SK-N-MC (cell line): ENCODE measurements at regions not wholly inside any gene's neighbourhood (a gene's known extent, or its start where the extent isn't known, plus 50 kb on each side); places are given as distances from the start of the nearest gene placed in this dataset.

Experiments
- DNase-seq: peaks from one replicate; pipeline ENCODE4 v3.0.0-alpha.2; 2011; ENCODE audit warnings: low read depth, low spot score
- H3K27ac ChIP-seq: fragments of 200-600 bp; sonication (generic); 2 replicates; pipeline ENCODE4 v1.5.1; 2016; ENCODE audit warnings: mixed run types
- H3K36me3 ChIP-seq: fragments of 200-600 bp; sonication (generic); 2 replicates; pipeline ENCODE4 v1.6.1; 2017; ENCODE audit warnings: antibody characterized with exemption, low read length, mixed read lengths; ENCODE audit not compliant: insufficient read depth
- H3K4me3 ChIP-seq: fragments of 200-600 bp; sonication (generic); 2 replicates; pipeline ENCODE4 v1.5.1; 2016
- H3K9ac ChIP-seq: fragments of 200-600 bp; sonication (generic); 2 replicates; pipeline ENCODE4 v1.8.0; 2017; ENCODE audit warnings: mixed run types, mixed read lengths; ENCODE audit not compliant: insufficient read length
- H3K9me3 ChIP-seq: fragments of 200-600 bp; sonication (generic); 2 replicates; pipeline ENCODE4 v1.6.1; 2017; ENCODE audit warnings: low read depth, mild to moderate bottlenecking, antibody characterized with exemption, low read length, moderate library complexity, mixed read lengths
- EZH2 ChIP-seq: fragments of 200-600 bp; sonication (generic); IDR thresholded peaks from one replicate; pipeline ENCODE4 v1.6.1; 2017; ENCODE audit warnings: antibody characterized with exemption
- FOXP2 ChIP-seq: optimal IDR thresholded peaks from 2 replicates; pipeline ENCODE3; 2011; ENCODE audit warnings: mild to moderate bottlenecking, moderate library complexity; ENCODE audit not compliant: insufficient read depth; ENCODE audit errors: extremely low read length, control extremely low read depth
- POLR2AphosphoS5 ChIP-seq: IDR thresholded peaks from 2 replicates; pipeline ENCODE4 v1.6.1; 2012; ENCODE audit warnings: mild to moderate bottlenecking, low read depth, low read length, borderline replicate concordance

DNA sequence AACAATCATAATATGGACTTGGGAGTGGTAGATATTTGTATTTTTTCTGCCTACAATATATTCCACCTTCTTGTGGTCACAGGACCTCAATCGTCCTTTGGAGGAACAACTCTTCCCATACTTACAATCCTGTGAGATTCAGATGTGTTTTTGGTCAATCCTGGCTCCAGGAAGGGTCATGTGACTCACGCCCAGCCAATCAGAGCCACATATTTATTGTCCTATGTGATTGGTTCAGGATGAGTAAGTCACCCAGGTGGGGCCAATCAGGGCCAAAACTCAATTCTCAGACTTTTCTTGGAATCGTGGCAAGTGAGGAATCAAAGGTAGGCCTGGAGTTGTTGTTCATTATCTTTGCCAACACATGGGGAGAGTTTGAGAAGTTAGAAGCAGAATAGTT is 264.9 kb downstream of the SUDS3 start:
- Histone ChIP-seq H3K4me3 (no peak overlapping the region), H3K36me3 (no peaks in the 10 kb centered on the region), H3K9ac (no peak overlapping the region), H3K27ac (no peak overlapping the region), H3K9me3 (no peaks in the 10 kb centered on the region)
- DNase-seq = no peak
- no peak for TF ChIP-seq POLR2AphosphoS5

- no peaks in the 10 kb centered on the region for H3K9me3 ChIP-seq
- H3K36me3 ChIP-seq = no peaks in the 10 kb centered on the region
- H3K27ac ChIP-seq = no peak overlapping the region
- no peak overlapping the region for H3K9ac ChIP-seq
- no peak overlapping the region for H3K4me3 ChIP-seq
- TF ChIP-seq FOXP2 (no peak), POLR2AphosphoS5 (no peak), EZH2 (no peak)
- no peak for DNase-seq
Measured at GRCh38 chr12:118645219-118645618, 268.9 kb downstream of the SUDS3 start.

DNA sequence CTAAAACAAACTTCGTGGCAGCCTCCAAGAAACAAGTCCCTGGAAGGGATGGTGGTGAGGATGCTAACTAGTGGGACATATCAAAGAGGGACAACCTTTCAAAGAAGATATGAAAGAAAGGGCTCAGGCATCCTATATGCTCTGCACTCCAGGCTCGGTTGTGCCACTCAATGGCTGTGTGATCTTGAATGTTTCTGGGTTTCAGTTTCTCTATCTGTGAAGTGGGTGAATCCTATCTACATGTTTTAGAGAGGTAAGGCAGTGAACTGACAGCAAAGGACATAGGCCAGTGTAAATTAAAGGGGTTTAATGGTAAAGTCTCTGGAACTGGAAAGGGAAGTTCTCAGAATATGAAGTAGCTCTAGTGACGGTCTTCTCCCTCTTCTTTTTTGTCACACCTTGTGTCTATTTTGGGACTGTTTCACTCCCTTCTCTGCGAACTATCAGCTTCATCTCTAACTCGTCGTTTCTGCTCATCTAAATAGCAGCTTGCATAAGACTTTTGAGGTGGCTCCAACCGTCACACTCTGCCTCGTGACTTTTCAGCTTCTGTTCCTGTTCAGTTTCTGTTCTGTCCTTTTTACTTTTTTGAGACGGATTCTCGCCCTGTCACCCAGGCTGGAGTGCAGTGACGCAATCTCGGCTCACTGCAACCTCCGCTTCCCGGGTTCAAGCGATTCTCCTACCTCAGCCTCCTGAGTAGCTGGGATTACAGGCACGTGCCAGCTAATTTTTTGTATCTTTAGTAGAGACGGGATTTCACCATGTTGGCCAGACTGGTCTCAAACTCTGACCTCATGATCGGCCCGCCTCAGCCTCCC is 273.6 kb downstream of the SUDS3 start:
- no peaks in the 10 kb centered on the region for H3K9me3 ChIP-seq
- TF ChIP-seq EZH2 (no peak), POLR2AphosphoS5 (no peak), FOXP2 (no peak)
- DNase-seq = no peak
- H3K27ac ChIP-seq = no peak overlapping the region
- H3K4me3 ChIP-seq = no peak overlapping the region
- H3K36me3 ChIP-seq = no peaks in the 10 kb centered on the region
- no peak overlapping the region for H3K9ac ChIP-seq

- Histone ChIP-seq H3K9ac (no peak overlapping the region), H3K27ac (no peak overlapping the region), H3K36me3 (no peaks in the 10 kb centered on the region), H3K4me3 (no peak overlapping the region), H3K9me3 (no peaks in the 10 kb centered on the region)
- no peak for TF ChIP-seq EZH2
- TF ChIP-seq FOXP2 = no peak
- TF ChIP-seq POLR2AphosphoS5 = no peak
- DNase-seq = no peak
Measured at GRCh38 chr12:118650586-118650960, 274.2 kb downstream of the SUDS3 start.

GRCh38 chr12:118651487-118651886 is 275.1 kb downstream of the SUDS3 start:
- H3K9me3 ChIP-seq = no peaks in the 10 kb centered on the region
- TF ChIP-seq FOXP2 = no peak
- no peak for TF ChIP-seq POLR2AphosphoS5
- no peak for TF ChIP-seq EZH2
- H3K27ac ChIP-seq = no peak overlapping the region
- no peaks in the 10 kb centered on the region for H3K36me3 ChIP-seq
- no peak for DNase-seq
- no peak overlapping the region for H3K9ac ChIP-seq
- H3K4me3 ChIP-seq = no peak overlapping the region

GRCh38 chr12:118655588-118655987 is 279.2 kb downstream of the SUDS3 start:
- Histone ChIP-seq H3K9me3 (no peaks in the 10 kb centered on the region), H3K27ac (no peak overlapping the region), H3K9ac (no peak overlapping the region), H3K4me3 (no peak overlapping the region), H3K36me3 (no peaks in the 10 kb centered on the region)
- DNase-seq = no peak
- TF ChIP-seq POLR2AphosphoS5 (no peak), FOXP2 (no peak), EZH2 (no peak)

DNA sequence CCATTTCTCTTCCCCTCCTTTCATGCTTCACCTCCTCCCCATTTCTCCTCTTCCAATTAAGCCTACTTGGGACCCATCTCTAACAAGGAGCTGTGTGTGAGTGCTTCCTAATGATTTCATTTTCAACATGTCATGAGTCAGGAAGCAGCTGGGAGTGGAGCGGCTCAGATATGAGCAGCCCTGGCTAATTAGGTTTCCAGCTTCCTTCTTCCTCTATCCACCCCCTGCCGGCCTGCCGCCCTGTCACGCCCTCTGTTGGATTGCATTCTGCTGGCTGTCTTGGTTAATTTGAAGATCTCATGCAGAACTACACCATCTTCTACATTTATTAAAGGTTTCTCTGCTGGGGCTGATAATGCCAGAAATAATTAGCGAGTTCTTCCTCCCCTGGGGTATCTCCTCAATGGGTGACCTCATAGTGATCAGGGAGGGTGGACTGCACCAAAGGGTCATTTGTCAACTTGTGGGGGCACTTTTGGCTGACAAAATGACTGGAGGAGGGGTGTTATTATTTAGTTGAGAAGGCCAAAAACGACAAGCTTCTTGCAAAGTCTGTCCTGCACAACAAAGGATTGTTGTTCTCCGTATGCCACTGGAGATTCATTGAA is 300.9 kb upstream of the SRRM4 start:
- Histone ChIP-seq H3K9me3 (no peaks in the 10 kb centered on the region), H3K27ac (no peak overlapping the region), H3K36me3 (no peaks in the 10 kb centered on the region), H3K4me3 (no peak overlapping the region), H3K9ac (no peak overlapping the region)
- no peak for TF ChIP-seq FOXP2
- no peak for DNase-seq

DNA sequence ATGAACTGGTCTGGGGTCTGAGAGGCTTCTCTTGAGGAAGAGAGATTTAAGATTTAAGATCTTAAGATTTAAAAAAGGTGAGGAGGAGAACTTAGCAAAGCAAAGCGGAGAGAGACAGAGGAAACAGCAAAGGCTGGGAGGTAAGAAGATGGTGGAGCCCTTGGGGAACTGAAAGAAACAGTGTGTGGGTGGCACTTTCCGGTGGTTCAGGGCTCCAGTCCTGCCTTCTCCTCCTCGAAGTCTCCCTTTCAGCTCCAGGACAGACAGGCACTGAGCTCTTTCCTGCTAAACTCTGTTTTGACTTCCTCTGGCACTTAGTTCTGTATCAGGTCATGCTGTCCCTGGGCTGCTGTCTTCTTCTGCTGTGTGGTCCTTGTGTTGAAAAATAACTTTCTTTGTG is 298.7 kb upstream of the SRRM4 start:
- TF ChIP-seq FOXP2 = no peak
- TF ChIP-seq EZH2 = no peak
- TF ChIP-seq POLR2AphosphoS5 = no peak
- Histone ChIP-seq H3K4me3 (no peak overlapping the region), H3K9me3 (no peaks in the 10 kb centered on the region), H3K27ac (no peak overlapping the region), H3K9ac (no peak overlapping the region), H3K36me3 (no peaks in the 10 kb centered on the region)
- no peak for DNase-seq
